DOHH2 (cell line): ENCODE measurements at regions not wholly inside any gene's neighbourhood (a gene's known extent, or its start where the extent isn't known, plus 50 kb on each side); places are given as distances from the start of the nearest gene placed in this dataset.

Source experiments
- H3F3A ChIP-seq: fragments of 200-600 bp; sonication (generic), shearing (Covaris generic); 2 replicates; pipeline ENCODE4 v1.6.0; 2016; ENCODE audit warnings: antibody characterized with exemption, mild to moderate bottlenecking; ENCODE audit not compliant: control insufficient read depth, insufficient read depth
- H3K27ac ChIP-seq: fragments of 200-600 bp; sonication (generic); 2 replicates; pipeline ENCODE4 v1.5.1; 2014; ENCODE audit warnings: low read depth, mild to moderate bottlenecking, low read length, moderate library complexity
- H3K27me3 ChIP-seq: fragments of 200-600 bp; sonication (generic); 2 replicates; pipeline ENCODE4 v1.6.1; 2014; ENCODE audit warnings: mild to moderate bottlenecking, low read length, mixed read lengths; ENCODE audit not compliant: control insufficient read depth
- H3K36me3 ChIP-seq: fragments of 200-600 bp; sonication (generic); 2 replicates; pipeline ENCODE4 v1.6.1; 2014; ENCODE audit warnings: mild to moderate bottlenecking, low read length, moderate library complexity, mixed read lengths; ENCODE audit not compliant: control insufficient read depth
- H3K4me1 ChIP-seq: fragments of 200-600 bp; sonication (generic); 2 replicates; pipeline ENCODE4 v1.6.1; 2014; ENCODE audit warnings: mild to moderate bottlenecking, low read length, mixed read lengths; ENCODE audit not compliant: control insufficient read depth
- H3K4me2 ChIP-seq: fragments of 200-600 bp; sonication (generic); 2 replicates; pipeline ENCODE4 v1.6.0; 2014; ENCODE audit warnings: mild to moderate bottlenecking, low read length, moderate library complexity
- H3K4me3 ChIP-seq: fragments of 200-600 bp; sonication (generic); 2 replicates; pipeline ENCODE4 v1.5.1; 2014; ENCODE audit warnings: mild to moderate bottlenecking, low read length, mixed read lengths
- H3K79me2 ChIP-seq: fragments of 200-600 bp; sonication (generic); 2 replicates; pipeline ENCODE4 v1.6.1; 2014; ENCODE audit warnings: mild to moderate bottlenecking, low read length, mixed read lengths; ENCODE audit not compliant: control insufficient read depth
- H3K9me2 ChIP-seq: fragments of 200-600 bp; sonication (generic); replicated peaks from 2 replicates; pipeline ENCODE4 v1.6.1; 2014; ENCODE audit warnings: mild to moderate bottlenecking, low read length, mixed read lengths; ENCODE audit not compliant: control insufficient read depth
- H3K9me3 ChIP-seq: fragments of 200-600 bp; sonication (generic); 2 replicates; pipeline ENCODE4 v1.6.1; 2014; ENCODE audit warnings: antibody characterized with exemption, low read length, mixed read lengths; ENCODE audit not compliant: control insufficient read depth, insufficient read depth
- H4K20me1 ChIP-seq: fragments of 200-600 bp; sonication (generic); 2 replicates; pipeline ENCODE4 v1.6.0; 2014; ENCODE audit warnings: low read depth, mild to moderate bottlenecking, antibody characterized with exemption, low read length, moderate library complexity; ENCODE audit not compliant: control insufficient read depth, insufficient read depth
- CTCF ChIP-seq: fragments of 200-600 bp; sonication (generic); IDR thresholded peaks from one replicate; pipeline ENCODE4 v1.5.1; 2014; ENCODE audit warnings: antibody characterized with exemption, mild to moderate bottlenecking, low read depth, low read length; ENCODE audit not compliant: poor library complexity, severe bottlenecking
- EZH2phosphoT487 ChIP-seq: fragments of 200-600 bp; sonication (generic); IDR thresholded peaks from 2 replicates; pipeline ENCODE4 v1.6.1; 2017; ENCODE audit warnings: borderline replicate concordance, mild to moderate bottlenecking, antibody characterized with exemption, low read length, moderate library complexity, mixed read lengths

DNA sequence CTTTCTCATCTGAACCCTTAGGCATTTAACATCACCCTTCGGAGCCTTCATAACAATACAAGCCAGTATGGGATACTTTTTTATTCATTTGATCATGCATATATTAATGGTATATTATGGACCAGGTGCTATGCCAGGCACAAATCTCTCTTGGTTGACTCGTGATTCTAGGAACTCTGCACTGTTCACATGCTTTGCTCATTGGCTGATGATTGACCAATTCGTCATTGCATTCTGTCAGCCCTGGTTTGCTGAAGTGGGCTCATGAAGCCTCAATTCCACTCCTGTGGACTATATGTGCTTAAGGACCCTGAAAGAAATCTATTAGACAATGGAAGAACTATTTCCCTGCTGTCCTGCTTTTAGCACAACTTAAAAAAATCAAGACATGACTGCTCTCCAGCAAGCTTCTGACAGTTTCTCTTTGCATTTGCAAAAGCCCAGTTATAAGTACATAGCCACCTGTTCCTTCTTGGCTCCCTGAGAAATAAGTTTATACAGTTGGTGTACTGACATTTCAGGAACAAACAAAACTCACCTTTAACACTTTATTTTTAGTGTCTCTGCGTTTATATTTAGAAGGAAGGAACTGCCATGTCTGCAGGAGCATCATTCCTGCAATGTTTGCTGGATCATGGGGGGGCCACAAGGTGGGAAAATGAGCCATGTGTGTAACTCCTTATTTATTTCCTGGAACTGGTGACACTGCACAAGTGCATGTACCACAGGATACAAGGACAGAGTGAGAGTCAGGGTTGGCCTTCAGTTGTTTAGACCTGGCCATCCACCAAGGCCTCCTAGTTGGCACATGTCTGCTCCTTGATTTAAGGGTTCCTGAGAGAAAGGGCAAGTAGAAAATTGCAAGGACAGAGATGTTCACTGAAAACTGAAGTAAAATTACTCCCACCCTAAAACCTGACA is 146.0 kb upstream of the NAMPT start:
- Histone ChIP-seq H3F3A (no peaks in the 10 kb centered on the region), H3K4me2 (no peak overlapping the region), H3K4me1 (no peaks in the 10 kb centered on the region), H3K27me3 (peaks cover 5% of the 10 kb centered on the region; the same call in 1 of the 2 replicates), H3K9me2 (no peaks in the 10 kb centered on the region), H4K20me1 (no peaks in the 10 kb centered on the region), H3K79me2 (no peaks in the 10 kb centered on the region), H3K9me3 (no peaks in the 10 kb centered on the region), H3K27ac (no peak overlapping the region), H3K4me3 (no peak overlapping the region), H3K36me3 (no peaks in the 10 kb centered on the region)
- no peak for TF ChIP-seq CTCF
- TF ChIP-seq EZH2phosphoT487 = no peak

- Histone ChIP-seq H3K79me2 (no peaks in the 10 kb centered on the region), H3F3A (no peaks in the 10 kb centered on the region), H3K4me3 (no peak overlapping the region), H3K27ac (no peak overlapping the region), H4K20me1 (no peaks in the 10 kb centered on the region), H3K27me3 (peaks cover 10% of the 10 kb centered on the region; the same call in 1 of the 2 replicates), H3K36me3 (no peaks in the 10 kb centered on the region), H3K9me2 (no peaks in the 10 kb centered on the region), H3K9me3 (no peaks in the 10 kb centered on the region), H3K4me2 (no peak overlapping the region), H3K4me1 (peaks cover 4% of the 10 kb centered on the region)
- no peak for TF ChIP-seq CTCF
- TF ChIP-seq EZH2phosphoT487 = no peak
These were observed 145.3 kb upstream of the NAMPT start for GRCh38 chr7:106430103-106430502.

- Histone ChIP-seq H3K79me2 (no peaks in the 10 kb centered on the region), H3K27me3 (peaks cover 16% of the 10 kb centered on the region), H3K27ac (no peak overlapping the region), H3K9me2 (no peaks in the 10 kb centered on the region), H4K20me1 (no peaks in the 10 kb centered on the region), H3K9me3 (no peaks in the 10 kb centered on the region), H3K4me1 (peaks cover 12% of the 10 kb centered on the region), H3F3A (no peaks in the 10 kb centered on the region), H3K4me2 (no peak overlapping the region), H3K36me3 (no peaks in the 10 kb centered on the region), H3K4me3 (no peak overlapping the region)
- TF ChIP-seq CTCF = no peak
These were observed 142.0 kb upstream of the NAMPT start for GRCh38 chr7:106426803-106427202.
